Glomerular endothelial cell (primary cell): ENCODE measurements at regions not wholly inside any gene's neighbourhood (a gene's known extent, or its start where the extent isn't known, plus 50 kb on each side); places are given as distances from the start of the nearest gene placed in this dataset.

Experiments
- DNase-seq: peaks from one replicate; pipeline ENCODE4 v3.0.0-alpha.2; 2011; ENCODE audit warnings: low read depth, low spot score; ENCODE audit errors: extremely low read depth

DNA sequence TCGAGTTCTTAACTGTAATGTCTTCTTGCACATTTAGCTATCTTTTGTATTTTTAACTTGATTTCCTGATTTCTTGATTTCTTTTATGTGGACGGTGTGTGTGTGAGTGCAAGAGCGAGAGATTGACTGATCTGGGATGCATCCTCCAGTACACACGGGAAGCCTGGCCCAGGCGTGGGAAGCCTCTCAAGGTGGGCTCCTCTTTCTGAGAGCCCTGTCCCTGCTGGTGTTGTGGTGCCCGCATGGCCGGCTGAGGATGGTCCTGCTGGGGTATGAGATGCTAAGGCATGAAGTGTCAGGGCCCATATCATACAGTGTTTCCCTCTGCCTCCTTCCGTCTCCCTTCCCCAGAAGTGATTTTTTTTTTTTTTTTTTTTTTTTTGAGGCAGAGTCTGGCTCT, 130.8 kb upstream of the TCERG1L start:
- DNase-seq, result no peak

DNA sequence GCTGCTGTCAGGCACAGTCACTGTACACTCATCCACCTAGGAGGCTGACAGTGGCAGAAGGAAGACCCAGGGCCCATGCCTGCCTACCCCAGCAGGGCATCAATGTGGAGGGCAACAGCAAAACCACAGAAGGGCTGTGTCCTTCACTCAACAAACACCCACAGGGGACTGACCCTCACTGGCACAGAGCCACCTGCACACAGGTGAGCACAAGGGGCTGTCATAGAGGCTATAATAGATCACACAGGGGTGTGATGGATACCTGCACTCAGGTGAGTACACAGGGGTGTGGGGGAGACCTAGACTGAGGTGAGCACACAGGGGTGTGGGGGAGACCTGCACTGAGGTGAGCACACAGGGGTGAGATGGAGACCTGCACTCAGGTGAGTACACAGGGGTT, 132.8 kb upstream of the TCERG1L start:
- DNase-seq, result no peak

DNA sequence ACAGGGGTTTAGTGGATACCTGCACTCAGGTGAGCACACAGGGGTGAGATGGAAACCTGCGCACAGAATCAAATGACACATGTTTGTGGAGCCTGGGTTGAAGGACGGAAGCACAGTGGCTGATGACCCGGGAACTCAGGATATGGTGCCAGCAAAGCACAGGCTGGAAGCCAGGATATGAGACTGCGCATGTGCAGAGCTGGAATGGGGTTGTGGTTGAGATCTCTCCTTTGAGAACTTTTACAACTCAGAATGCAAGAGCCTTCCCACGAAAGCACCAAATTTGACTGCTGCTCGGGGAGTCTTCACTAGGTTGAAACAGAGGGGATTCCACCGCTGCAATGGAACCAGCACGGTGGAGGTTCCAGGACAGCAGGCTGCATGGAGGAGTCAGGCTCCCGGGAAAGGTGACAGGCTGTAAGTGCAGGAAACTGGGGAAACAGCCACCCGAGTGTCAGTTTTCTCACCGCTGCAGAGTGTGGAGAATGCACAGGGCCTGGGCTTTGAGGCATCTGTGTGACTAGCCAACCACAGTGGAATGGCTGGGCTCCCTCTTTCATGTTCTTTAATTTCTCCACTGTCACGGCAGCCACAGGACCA, 133.4 kb upstream of the TCERG1L start:
- no peak for DNase-seq

DNA sequence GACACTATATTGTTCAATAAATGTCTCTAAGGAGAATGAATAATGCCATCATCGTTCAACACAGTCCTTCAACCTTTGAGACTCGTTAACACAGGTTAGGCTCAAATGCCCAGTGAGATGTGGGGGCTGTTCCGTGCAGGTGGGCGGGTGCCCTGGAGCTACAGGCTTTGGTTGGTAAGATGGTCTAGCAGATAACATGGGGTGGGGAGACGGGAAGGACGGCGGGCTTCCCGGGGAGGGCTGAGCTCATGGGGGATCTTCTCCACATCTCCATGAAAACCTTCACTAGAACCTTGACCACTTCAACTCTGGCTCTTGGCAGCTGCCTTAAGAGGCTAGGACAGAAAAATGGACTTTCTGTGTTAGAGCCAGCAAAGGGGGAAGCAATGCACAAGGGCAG, 134.1 kb upstream of the TCERG1L start:
- no peak for DNase-seq

DNA sequence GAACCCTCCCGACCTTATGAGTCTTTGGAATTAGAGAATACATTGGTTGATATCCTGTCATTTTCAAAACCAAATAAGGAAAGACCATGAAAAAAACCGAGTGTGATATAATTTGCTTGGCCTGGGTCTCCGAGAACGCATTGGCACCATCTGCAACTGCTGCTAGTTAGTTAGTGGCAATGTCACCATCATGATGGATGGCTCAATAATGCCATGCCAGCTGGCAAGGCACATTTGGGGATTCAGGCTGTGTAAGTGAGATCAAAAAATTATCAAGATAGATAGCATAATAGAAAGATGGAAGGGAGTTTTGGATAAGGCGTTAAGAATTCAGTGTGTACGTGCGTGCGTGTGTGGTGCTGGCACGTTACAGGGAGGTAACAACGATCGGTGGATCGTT, 134.7 kb upstream of the TCERG1L start:
- DNase-seq, result no peak

DNA sequence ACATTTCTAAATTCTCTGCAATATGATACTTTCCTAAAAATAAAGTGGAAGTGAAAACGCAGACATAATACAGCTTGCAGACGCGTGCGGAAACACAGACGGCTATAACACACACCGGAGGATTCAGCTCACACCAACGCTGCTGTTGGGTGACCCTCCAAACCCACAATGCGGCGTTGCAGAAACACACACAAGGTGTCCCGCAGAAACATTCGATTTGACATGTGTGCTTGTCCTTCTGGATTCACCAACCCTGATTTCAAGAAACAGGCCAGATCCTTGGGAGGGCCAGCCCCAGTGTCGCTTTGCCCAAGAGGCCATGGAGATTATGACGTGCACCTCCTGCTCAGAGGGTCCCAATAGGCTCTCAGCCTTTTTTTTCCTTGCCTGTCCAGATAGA, 136.7 kb upstream of the TCERG1L start:
- DNase-seq, result no peak

DNA sequence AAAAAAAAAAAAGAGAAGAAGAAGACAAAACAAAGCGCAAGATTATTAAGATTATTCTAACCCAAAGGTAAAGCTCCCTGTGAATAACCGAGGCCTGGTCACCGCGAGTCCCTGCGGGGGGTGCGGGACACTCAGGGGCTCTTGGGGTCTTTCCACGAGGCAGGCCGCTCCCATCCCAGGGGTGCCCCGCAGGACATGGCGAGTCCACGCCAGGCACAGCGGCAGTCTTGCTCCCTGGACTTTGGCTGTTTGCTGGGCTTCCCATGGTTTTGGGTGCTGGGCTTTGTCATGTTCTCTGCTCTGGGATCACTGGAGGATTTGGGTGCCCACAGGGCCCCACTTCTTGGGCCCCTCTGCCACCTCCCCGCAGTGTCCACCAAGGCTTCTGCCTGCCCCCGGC, 137.4 kb upstream of the TCERG1L start:
- no peak for DNase-seq

DNA sequence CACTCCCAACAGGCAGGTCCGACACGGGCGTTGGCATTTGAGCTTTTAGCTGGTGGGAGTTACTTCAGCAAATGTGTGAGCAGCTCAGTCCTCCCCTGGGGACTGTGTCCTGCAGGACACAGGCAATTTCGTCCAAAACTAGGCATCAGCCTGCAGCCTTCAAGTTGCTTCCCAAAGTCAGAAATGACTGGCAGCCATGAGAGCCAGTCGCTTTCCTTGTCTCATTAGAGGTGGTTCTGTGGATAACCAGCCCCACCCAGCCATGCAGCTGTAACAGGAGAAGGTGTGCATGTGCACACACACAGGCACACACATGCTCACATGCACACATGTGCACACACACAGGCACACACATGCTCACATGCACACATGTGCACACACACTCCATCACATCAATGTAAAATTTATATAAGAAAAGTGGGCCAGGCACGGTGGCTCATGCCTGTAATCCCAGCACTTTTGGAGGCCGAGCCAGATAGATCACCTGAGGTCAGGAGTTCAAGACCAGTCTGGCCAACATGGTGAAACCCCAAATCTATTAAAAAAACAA, 138.8 kb upstream of the TCERG1L start:
- DNase-seq, result no peak

DNA sequence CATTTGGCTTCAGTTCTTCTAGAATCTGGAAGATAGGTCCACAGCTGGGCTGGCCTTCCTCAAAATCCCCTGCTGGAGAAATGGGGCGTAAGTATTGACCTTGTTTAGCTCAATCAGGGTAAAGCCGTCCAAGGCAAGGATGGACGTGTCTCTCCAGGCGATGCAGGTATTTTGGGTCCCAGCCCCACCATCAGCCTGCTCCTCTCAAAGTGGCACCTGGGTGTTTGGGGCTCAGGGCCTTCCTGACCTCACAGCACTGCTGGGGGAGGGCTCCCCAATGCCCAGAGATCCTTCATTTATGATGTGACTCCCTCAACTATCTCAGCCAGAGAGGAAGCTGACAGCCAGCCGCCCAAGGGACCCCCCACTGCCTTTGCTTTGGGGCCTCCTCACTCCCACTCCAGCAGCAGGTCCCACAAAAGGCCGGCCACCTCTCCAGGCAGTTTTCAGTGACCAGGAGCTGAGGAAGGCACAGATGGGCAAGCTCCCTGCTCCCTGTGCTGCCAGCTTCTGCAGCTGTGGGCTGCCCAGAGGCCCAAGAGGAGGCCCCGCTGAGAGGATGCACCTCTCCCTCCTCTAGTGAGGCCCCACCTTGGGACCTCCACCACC, 140.0 kb upstream of the TCERG1L start:
- DNase-seq, result no peak

DNA sequence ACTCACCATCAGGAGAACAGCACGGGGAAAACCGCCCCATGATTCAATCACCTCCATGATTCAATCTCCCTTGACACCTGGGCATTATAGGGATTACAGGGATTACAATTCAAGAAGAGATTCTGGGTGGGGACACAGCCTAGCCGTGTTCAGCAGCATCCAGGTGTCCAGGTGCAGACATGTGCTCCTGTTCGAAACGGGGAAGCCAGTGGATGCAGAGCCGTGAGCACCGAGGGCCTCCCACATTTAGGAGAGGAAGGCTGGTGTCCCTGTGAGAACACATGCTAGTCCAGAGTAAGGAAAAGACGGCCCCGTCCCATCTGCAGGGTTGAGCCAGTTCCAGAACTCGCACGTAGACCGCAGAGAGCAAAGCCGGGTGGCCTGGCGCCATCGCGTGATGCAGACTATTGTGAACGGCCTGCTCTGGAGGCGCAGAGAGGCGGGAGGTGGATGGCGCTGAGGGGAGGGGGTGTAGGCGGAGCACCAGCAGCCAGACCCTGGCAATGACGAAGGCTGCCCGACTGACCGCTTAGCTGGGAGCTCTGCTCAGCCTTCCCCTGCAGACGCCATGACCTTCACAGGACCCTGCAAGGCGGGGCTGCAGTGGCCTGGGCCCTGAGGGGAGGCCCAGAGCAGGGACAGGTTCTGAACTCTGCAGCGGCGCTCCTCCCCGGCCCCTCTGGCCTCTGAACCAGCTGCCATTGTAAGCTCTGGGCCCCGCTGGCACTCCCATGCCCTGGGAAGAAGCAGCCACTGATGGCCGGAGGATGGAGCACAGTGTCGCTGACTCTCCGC, 141.6 kb upstream of the TCERG1L start:
- DNase-seq, result no peak

DNA sequence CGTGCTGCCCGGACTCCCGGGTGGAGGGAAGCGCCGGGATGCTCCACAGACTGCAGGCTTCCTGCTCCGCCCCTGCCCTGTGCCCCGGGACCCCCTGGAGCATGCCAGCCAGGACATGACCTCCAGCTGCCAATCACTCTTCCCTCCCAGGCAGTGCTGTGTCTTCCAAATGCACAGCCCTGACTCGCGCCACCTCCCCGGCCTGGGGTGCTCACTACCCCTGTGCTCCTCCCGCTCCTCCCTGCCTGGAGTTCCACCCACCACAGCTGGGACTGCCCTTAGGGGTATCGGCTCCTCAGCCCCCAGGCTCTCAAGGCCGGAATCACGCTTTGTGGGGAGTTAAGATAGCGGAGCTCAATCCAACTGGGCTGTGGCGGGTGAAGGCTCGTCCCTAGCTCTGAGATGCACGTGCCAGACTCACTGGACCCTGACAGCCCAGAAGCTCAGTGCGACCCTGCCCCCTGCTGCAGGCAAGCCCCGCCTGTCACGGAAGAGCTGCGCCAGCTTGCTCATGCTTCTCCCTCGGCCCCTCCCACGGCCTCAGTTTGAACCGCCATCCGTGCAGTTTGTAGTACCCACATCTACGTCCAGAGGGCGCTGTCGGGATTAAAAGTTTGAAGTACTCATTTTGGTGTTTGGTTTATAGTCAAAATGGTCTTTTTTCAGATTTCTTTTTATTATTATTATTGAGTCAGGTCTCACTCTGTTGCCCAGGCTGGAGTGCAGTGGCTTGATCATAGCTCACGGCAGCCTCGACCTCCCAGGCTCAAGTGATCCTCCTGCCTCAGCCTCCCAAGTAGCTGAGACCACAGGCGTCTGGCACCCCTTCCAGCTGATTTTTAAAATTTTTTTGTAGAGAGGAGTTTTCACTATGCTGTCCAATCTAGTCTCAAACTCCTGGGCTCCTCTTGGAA, 142.5 kb upstream of the TCERG1L start:
- no peak for DNase-seq

DNA sequence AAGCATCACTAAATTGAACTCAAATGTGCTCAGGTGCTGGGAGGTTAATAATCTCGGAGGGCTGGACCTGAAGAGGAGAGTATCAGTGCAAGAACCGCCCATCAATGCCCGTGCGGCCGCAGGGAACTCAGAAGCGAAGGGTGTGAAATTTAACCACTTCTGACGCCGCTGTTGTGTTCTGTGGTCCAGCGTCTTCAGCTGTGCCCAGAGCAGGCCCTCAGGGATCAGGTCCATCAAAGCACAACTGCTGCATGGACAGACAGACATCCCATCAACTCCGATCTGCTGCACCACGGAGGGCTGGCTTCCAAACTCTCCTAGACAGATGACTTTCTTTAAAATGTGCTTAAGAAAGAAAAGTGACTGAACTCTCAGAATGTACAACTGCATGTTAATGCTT, 144.9 kb upstream of the TCERG1L start:
- no peak for DNase-seq

DNA sequence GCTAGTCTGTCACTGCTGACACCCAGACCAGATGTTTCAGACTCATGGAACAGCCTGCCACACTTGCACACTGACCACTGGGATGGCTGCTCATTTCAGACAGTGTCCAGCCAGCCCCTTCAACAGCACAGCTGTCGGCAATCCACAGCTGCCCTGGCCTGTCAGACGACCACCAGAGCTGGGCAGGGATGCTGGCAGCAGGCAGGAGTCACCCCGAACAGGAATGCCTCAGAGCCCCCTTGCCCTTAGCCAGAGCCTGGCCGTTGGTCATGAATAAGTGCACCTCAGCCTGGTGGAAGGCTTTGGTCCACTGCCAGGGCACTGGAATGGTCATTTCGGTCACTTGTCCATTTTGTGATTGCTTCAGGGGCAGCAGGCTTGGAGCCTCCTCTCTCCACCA, 149.6 kb upstream of the TCERG1L start:
- no peak for DNase-seq

DNA sequence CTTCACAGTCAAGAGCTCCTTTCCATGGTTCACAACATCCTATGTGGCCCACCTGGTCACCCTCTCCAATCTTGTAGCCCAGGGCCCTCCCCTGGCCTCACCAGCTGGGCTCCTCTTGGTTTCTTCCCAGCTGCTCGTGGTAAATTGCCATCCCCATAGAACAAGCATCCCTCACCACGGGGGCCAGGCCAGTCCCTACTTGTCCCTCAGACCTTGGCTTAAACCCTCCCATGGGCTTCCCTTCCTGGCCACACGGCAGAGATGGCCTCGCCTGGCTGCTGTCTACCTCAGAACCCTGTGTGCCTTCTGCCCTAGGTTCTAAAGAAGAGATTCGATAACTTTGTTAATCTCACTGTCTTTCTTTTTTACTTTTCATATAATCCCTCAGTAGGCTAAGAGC, 153.3 kb upstream of the TCERG1L start:
- no peak for DNase-seq

DNA sequence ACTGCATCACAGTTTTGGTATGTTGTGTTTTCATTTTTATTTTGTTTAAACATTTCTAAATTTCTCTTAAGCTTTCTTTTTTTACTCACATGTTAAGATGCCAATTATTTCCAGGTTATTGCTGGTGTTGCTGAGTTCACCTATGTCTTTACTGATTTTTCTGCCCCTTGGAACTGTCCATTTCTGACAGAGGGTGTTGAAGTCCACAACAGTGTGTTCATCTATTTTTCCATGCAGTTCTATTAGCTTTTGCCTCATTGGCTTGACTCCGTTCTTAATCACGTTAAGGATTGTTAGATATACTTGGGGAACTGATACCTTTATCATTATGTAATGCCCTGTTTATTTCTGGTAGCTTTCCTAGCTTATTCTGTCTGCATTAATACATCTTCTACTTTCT, 158.0 kb upstream of the TCERG1L start:
- DNase-seq, result no peak

DNA sequence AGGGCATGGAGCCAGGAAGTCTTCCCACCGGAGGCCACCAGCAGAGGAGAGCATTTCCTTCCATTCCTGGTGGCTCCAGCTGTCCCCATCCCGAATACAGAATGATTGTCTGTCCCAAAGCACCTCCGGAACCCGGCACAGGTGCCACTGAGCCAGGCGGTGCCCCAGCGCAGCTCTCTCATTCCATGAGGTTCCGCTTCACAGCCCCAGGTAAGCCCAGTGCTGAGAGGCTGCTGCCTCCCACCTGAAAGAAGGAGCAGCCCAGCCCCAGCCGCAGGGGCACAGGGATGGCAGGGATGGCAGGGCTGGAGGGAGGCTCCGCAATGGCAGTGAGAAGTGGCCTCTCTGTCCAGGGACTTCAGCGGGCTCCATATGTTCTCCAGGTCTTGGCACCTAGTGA, 162.1 kb upstream of the TCERG1L start:
- no peak for DNase-seq

DNA sequence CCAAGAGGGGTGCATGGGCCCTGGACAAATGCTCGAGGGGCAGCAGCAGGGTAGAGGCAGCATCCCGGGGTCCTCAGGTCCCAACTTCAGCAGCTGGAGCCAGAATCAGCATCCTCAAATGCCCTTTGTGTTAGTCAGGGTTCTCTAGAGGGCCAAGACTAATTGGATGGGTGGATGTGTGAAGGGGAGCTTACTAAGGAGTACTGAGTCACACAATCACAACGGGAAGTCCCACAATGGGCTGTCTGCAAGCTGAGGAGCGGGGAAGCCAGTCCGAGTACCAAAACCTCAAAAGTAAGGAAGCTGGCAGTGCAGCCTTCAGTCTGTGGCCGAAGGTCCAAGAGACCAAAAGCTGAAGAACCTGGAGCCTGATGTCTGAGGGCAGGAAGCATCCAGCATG, 162.9 kb upstream of the TCERG1L start:
- no peak for DNase-seq

DNA sequence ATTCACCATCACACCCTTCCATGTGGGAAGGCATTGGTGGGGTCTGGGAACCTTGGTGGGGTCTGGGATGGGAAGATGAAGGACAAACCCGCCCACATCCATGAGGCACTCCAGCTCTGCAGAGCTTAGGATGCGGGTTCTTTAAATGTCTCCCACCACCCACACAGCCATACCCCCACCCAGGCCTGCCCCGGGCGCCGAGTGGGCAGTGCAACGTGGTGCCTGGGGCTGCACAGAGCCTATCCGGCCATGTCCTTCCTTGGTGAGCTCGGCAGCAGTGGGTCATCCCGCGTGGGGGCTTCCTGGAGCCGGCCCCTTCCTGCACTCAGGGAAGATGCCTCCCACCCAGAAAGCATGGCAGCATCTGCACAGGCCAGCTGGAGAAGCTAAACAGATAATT, 163.5 kb upstream of the TCERG1L start:
- no peak for DNase-seq

DNA sequence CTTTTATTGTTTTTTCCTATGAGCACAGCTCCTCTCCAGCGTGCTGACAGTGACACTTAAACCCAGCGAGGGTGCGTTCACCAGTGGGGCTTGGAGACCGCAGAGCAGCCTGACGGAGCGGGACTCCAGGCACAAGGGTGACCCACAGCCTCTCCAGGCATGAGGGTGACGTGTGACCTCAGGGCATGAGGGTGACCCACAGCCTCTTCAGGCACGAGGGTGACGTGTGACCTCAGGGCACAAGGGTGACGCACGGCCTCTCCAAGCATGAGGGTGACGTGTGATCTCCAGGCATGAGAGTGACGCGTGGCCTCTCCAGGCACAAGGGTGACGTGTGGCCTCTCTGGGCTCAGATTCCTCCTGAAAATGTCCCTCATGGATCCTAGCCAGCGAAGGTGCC, 164.3 kb upstream of the TCERG1L start:
- no peak for DNase-seq

DNA sequence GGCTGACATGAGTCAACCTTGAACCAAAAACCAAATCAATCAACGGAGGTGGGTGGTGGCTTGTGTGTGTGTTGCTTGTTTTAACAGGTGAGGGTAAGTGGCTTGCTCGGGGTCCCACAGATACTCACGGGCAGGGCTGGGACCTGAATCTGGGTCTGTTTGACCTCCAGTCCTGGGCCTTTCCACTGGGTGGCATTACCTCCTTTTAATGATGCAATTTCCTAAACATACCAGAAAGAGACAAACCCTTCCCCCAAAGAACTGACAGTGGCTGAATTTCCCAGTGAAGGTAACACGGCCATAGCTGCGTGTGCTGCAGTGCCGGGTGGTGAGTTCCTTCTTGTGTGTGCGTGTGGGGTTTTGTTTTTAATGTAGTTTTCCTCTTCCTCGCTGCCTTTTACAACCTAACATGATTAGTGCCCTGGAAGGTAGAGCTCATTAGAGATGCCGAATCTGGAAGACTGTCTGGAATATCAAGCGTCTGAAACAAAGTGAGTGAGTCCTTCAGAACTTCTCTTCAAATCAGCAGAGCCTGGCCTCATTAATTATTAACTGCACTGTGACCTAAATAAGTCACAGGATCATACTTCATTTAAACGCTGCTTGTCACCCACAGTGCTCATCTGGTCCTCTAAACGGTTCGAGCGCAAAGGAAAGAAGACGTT, 166.1 kb upstream of the TCERG1L start:
- DNase-seq, result no peak
